ENCODE measurements at regions not wholly inside any gene's neighbourhood (a gene's known extent, or its start where the extent isn't known, plus 50 kb on each side); places are given as distances from the start of the nearest gene placed in this dataset.

DNA sequence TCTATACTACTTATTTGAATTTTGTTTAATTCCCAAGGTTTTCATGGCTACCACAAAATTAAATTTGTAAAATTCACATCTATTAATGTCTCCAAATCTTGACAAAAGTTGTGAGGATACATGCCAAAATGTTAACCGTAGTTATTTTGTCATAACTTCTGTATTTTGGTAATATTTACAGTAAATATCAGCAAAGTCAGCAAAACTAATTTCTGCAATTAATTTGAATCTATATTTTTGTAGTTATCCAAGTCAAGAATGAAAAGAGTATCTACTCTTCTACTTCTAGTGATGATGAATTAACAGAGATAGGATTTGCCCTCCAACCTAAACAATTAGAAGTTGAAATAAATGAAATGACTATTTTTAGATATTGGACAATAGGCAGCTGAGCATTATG lies 238.9 kb downstream of the CYP26B1 start:
- intact Hi-C loops (cut with DNase I; ENCODE audit: low total_unique reads), result no loop called here
- TF ChIP-seq POLR2A (IDR thresholded peaks at IDR 0.05), result no peak
- no peak for TF ChIP-seq POLR2AphosphoS5 (IDR thresholded peaks at IDR 0.05)
- no peak for TF ChIP-seq CTCF (IDR thresholded peaks at IDR 0.05 in 8 of 11, conservative IDR thresholded peaks at IDR 0.05 in 3 of 11)
- no peaks in the 10 kb centered on the region for H3K36me3 ChIP-seq
- H3K4me3 ChIP-seq, result no peak overlapping the region
- H3K27ac ChIP-seq, result no peak overlapping the region
- peaks cover 0 to 14% (median 0%) of the 10 kb centered on the region in 7 donors for H3K27me3 ChIP-seq (replicated peaks in 1 of 7)
- no peak for DNase-seq
- WGBS, 5 donors, result 89 to 95% (median 94%) methylated on average over 1 of the region's 1 CpG
- H3K4me1 ChIP-seq, result no peaks in the 10 kb centered on the region
- peaks cover 0 to 23% (median 19%) of the 10 kb centered on the region in 8 donors for H3K9me3 ChIP-seq

- intact Hi-C loops (cut with DNase I; ENCODE audit: low total_unique reads), result no loop called here
- DNase-seq, result no peak
- H3K27me3 ChIP-seq (replicated peaks in 1 of 7), result peaks cover 0 to 14% (median 0%) of the 10 kb centered on the region in 7 donors
- H3K36me3 ChIP-seq, result no peaks in the 10 kb centered on the region
- peaks cover 0 to 23% (median 19%) of the 10 kb centered on the region in 8 donors for H3K9me3 ChIP-seq
- no peak overlapping the region for H3K4me3 ChIP-seq
- H3K27ac ChIP-seq, result no peak overlapping the region
- no peaks in the 10 kb centered on the region for H3K4me1 ChIP-seq
- 88 to 99% (median 90%) methylated on average over 3 of the region's 3 CpGs for WGBS, 5 donors
- TF ChIP-seq POLR2AphosphoS5 (IDR thresholded peaks at IDR 0.05) (no peak), CTCF (IDR thresholded peaks at IDR 0.05 in 8 of 11, conservative IDR thresholded peaks at IDR 0.05 in 3 of 11) (no peak), POLR2A (IDR thresholded peaks at IDR 0.05) (no peak)
Observed at GRCh38 chr2:71907503-71907902, 240.2 kb downstream of the CYP26B1 start.

DNA sequence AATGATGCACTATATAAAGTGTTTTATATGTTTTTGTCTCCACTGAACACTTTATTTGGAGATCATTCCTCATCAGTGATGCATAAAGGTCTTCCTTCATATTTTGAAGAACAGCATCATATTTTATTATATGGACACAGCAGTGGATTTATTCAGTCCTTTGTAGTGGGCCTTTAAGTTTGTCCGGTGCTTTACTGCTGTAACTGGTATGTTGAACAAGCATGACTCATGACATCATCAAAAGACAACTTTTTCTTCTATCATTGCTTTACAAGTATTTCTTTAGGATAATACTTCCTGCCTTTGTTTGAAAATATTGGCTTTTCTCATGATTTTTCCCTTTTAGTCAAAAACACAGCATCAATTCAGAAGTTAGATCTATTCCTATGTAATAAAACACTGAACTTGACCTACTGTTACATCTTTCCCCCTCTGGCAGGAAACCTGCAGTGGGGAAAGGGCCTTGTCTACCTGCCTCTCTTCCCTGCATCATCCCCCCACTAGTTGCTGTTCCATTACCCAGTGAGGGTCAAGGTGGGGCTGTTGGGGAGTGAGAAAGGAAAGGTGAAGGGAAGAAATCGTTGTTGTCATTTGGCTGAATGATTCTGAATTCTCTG lies 241.2 kb downstream of the CYP26B1 start:
- DNase-seq, result no peak
- WGBS, 5 donors, result 81 to 94% (median 91%) methylated on average over 2 of the region's 2 CpGs
- intact Hi-C loops (cut with DNase I; ENCODE audit: low total_unique reads), result no loop called here
- Histone ChIP-seq H3K27ac (no peak overlapping the region), H3K27me3 (replicated peaks in 1 of 7) (peaks cover 0 to 14% (median 0%) of the 10 kb centered on the region in 7 donors), H3K4me1 (no peaks in the 10 kb centered on the region), H3K9me3 (peaks cover 0 to 23% (median 19%) of the 10 kb centered on the region in 8 donors), H3K36me3 (no peaks in the 10 kb centered on the region), H3K4me3 (no peak overlapping the region)
- TF ChIP-seq POLR2A (IDR thresholded peaks at IDR 0.05), result no peak
- no peak for TF ChIP-seq POLR2AphosphoS5 (IDR thresholded peaks at IDR 0.05)
- no peak for TF ChIP-seq CTCF (IDR thresholded peaks at IDR 0.05 in 8 of 11, conservative IDR thresholded peaks at IDR 0.05 in 3 of 11)

- DNase-seq, result no peak
- intact Hi-C loops (cut with DNase I; ENCODE audit: low total_unique reads), result no loop called here
- Histone ChIP-seq H3K27me3 (replicated peaks in 1 of 7) (peaks cover 0 to 14% (median 0%) of the 10 kb centered on the region in 7 donors), H3K27ac (no peak overlapping the region), H3K4me3 (no peak overlapping the region), H3K9me3 (peaks cover 0 to 13% (median 12%) of the 10 kb centered on the region in 8 donors), H3K36me3 (no peaks in the 10 kb centered on the region), H3K4me1 (no peaks in the 10 kb centered on the region)
- WGBS, 5 donors, result 87 to 95% (median 91%) methylated on average over 3 of the region's 3 CpGs
- TF ChIP-seq POLR2A (IDR thresholded peaks at IDR 0.05) (no peak), CTCF (IDR thresholded peaks at IDR 0.05 in 8 of 11, conservative IDR thresholded peaks at IDR 0.05 in 3 of 11) (no peak), POLR2AphosphoS5 (IDR thresholded peaks at IDR 0.05) (no peak)
Observed at GRCh38 chr2:71905205-71905604, 242.5 kb downstream of the CYP26B1 start.

All from spleen (tissue), 11 donors.